Right lobe of liver (tissue), 6 donors: ENCODE measurements at regions not wholly inside any gene's neighbourhood (a gene's known extent, or its start where the extent isn't known, plus 50 kb on each side); places are given as distances from the start of the nearest gene placed in this dataset.

Experiments used
- ATAC-seq, 4 donors: fragments of 200-7000 bp; cut with Tn5 transposase; one replicate each; pipeline ENCODE4 v1.9.1; 2020; ENCODE audit warnings: mild to moderate bottlenecking in 4 of 4, moderate library complexity in 4 of 4
- DNase-seq, 3 donors: peaks; one replicate each; pipeline ENCODE4 v3.0.0-alpha.2; 2020
- H3K27ac ChIP-seq, 3 donors: fragments of 200-600 bp; one replicate each; pipeline ENCODE4 v1.8.0; 2022
- H3K27me3 ChIP-seq, 2 donors: fragments of 200-600 bp; one replicate each; pipeline ENCODE4 v1.8.0; 2022
- H3K36me3 ChIP-seq, 4 donors: fragments of 200-600 bp; sonication (generic) in 1 of 4; one replicate each; pipeline versions ENCODE4 v1.5.1 to v1.8.0; 2017 to 2022; ENCODE audit warnings: control low read depth in 1 of 4
- H3K4me1 ChIP-seq, 4 donors: fragments of 200-600 bp; sonication (generic) in 1 of 4; one replicate each; pipeline versions ENCODE4 v1.5.1 to v1.8.0; 2017 to 2022; ENCODE audit warnings: control low read depth in 1 of 4
- H3K4me3 ChIP-seq, 3 donors: fragments of 200-600 bp; one replicate each; pipeline ENCODE4 v1.8.0; 2022
- H3K9me3 ChIP-seq, 4 donors: fragments of 200-600 bp; sonication (generic) in 1 of 4; one replicate each; pipeline versions ENCODE4 v1.5.1 to v1.8.0; 2017 to 2022; ENCODE audit warnings: control low read depth in 1 of 4
- CTCF ChIP-seq, 4 donors: fragments of 200-600 bp in 3 of 4; fragments of 450-650 bp in 1 of 4; IDR thresholded peaks; one replicate each; pipeline versions ENCODE4 v1.5.1 to v1.8.0; 2016 to 2022; ENCODE audit warnings: antibody characterized with exemption in 4 of 4, mild to moderate bottlenecking in 2 of 4
- POLR2A ChIP-seq: fragments of 450-650 bp; IDR thresholded peaks from one replicate; pipeline ENCODE4 v1.6.1; 2017; ENCODE audit warnings: antibody characterized with exemption, mild to moderate bottlenecking
- WGBS: methylation state at CpG from one replicate; pipeline ENCODE4 v1.1.6; 2018; ENCODE audit warnings: low coverage, low lambda C conversion rate; ENCODE audit not compliant: insufficient coverage; ENCODE audit errors: missing lambda C conversion rate; 5-methylcytosine and 5-hydroxymethylcytosine counted together
- intact Hi-C, 2 donors: fragments of 100-400 bp; cut with DNase I; formaldehyde crosslinking; loops; one replicate each; pipeline versions ENCODE4 v1.11.2 to v1.14.1; 2022
- donor health status: DM: no; HTN: yes; CAD: no.
- donor health status: DM: no; HTN: no; CAD: no.
- donor health status: DM: no; HTN: no; CAD: no.
- donor health status: DM: no; HTN: yes; CAD: no.
- donor health status: DM: no; HTN: yes; CAD: no.

GRCh38 chrX:95885074-95885473 is 799.6 kb upstream of the DIAPH2 start:
- peak; percentile 76 to 97 (median 91) for ATAC-seq
- peak overlapping the region in 1 of 3 donors; percentile 10 for H3K27ac ChIP-seq
- WGBS = 11% methylated on average over 3 of the region's 3 CpGs
- no peaks in the 10 kb centered on the region for H3K9me3 ChIP-seq
- TF ChIP-seq POLR2A = no peak
- TF ChIP-seq CTCF (IDR thresholded peaks at IDR 0.05) = no peak
- no peaks in the 10 kb centered on the region for H3K36me3 ChIP-seq
- peak in 1 of 3 donors; percentile 40 for DNase-seq
- H3K4me3 ChIP-seq = no peak overlapping the region
- H3K27me3 ChIP-seq = peaks cover 0 to 11% of the 10 kb centered on the region in 2 donors
- H3K4me1 ChIP-seq = no peaks in the 10 kb centered on the region
- intact Hi-C loops = no loop called here

- no peak for DNase-seq
- Histone ChIP-seq H3K9me3 (no peaks in the 10 kb centered on the region), H3K27me3 (no peaks in the 10 kb centered on the region), H3K4me1 (no peaks in the 10 kb centered on the region), H3K27ac (no peak overlapping the region), H3K36me3 (no peaks in the 10 kb centered on the region), H3K4me3 (no peak overlapping the region)
- intact Hi-C loops = no loop called here
- peak in 1 of 4 donors; percentile 34 for ATAC-seq
- no CpG with 5 or more reads among the region's 1 CpG for WGBS
- TF ChIP-seq POLR2A = no peak
These were observed 795.4 kb upstream of the DIAPH2 start for GRCh38 chrX:95889279-95889678.

GRCh38 chrX:95893636-95894035 is 791.0 kb upstream of the DIAPH2 start:
- Histone ChIP-seq H3K27me3 (no peaks in the 10 kb centered on the region), H3K27ac (no peak overlapping the region), H3K36me3 (no peaks in the 10 kb centered on the region), H3K4me1 (no peaks in the 10 kb centered on the region), H3K4me3 (no peak overlapping the region), H3K9me3 (no peaks in the 10 kb centered on the region)
- TF ChIP-seq POLR2A (no peak), CTCF (IDR thresholded peaks at IDR 0.05) (no peak)
- 38% methylated on average over 2 of the region's 2 CpGs for WGBS
- DNase-seq (no peak), ATAC-seq (no peak)
- intact Hi-C loops = no loop called here

- ATAC-seq = no peak
- Histone ChIP-seq H3K4me3 (no peak overlapping the region), H3K9me3 (no peaks in the 10 kb centered on the region), H3K4me1 (no peaks in the 10 kb centered on the region), H3K36me3 (no peaks in the 10 kb centered on the region), H3K27ac (no peak overlapping the region), H3K27me3 (no peaks in the 10 kb centered on the region)
- no peak for DNase-seq
- intact Hi-C loops = no loop called here
- 22% methylated on average over 3 of the region's 3 CpGs for WGBS
- TF ChIP-seq POLR2A (no peak), CTCF (IDR thresholded peaks at IDR 0.05) (no peak)
These were observed 781.2 kb upstream of the DIAPH2 start for GRCh38 chrX:95903490-95903889.

- DNase-seq = no peak
- Histone ChIP-seq H3K27me3 (no peaks in the 10 kb centered on the region), H3K27ac (no peak overlapping the region), H3K9me3 (no peaks in the 10 kb centered on the region), H3K4me3 (no peak overlapping the region), H3K4me1 (no peaks in the 10 kb centered on the region), H3K36me3 (no peaks in the 10 kb centered on the region)
- no peak for ATAC-seq
- 25% methylated on average over 3 of the region's 3 CpGs for WGBS
- intact Hi-C loops = no loop called here
- TF ChIP-seq POLR2A (no peak), CTCF (IDR thresholded peaks at IDR 0.05) (no peak)
These were observed 780.7 kb upstream of the DIAPH2 start for GRCh38 chrX:95903975-95904374.
